GM18868 (cell line): ENCODE measurements at regions not wholly inside any gene's neighbourhood (a gene's known extent, or its start where the extent isn't known, plus 50 kb on each side); places are given as distances from the start of the nearest gene placed in this dataset.
"Not testable (repeated sequence)": the region's sequence is repeated elsewhere in the genome, so short reads cannot be mapped to it uniquely, and the experiment has no call there.

Source experiments
- ATAC-seq: cut with Tn5 transposase; IDR thresholded peaks from one replicate; pipeline ENCODE4 v1.9.1; 2021; ENCODE audit warnings: mild to moderate bottlenecking, moderate library complexity; ENCODE audit not compliant: unreplicated experiment

- not testable (repeated sequence) for ATAC-seq
Observed at GRCh38 chr11:67806183-67806582, 131.8 kb upstream of the ALDH3B2 start.

DNA sequence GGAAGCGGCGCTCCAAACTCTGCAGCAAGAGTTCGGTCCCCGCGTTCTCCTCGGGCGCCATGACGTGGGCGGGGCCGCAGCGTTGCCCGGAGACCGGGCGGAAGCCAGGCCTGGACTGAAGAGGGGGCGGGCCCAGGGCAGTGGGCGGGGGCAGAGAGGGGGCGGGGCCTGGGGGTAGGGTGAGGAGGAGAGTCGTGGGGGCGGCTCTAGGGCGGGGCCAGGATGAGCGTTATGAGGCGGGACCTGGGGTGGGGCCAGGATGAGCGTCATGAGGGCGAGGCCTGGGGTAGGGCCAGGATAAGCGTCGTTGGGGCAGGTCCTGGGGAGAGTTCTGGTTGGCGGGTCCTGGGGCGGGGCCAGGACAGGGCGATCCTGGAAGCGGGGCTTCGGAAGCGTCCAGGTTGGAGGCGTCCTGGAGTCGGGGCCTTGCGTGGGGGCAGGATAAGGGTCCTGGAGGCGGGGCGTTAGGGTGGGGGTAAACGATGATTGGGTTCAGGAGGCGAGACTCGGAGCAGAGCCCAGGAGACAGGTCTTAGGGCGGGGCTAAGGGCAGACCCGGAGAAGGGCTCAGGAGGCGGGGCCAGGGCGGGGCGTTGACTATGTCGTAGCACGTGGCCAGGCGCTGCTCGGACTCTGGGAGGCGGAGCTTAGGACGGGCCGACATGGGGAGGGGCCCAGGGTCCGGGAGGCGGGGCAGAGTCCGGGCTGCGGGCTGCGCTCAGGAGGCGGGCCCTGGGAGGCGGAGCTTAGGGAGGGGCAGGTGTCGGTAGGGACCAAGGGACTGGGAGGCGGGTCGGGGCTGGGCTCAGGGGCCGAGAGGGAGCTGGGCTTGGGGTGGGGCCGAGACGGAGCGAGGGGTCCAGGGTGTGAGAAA lies 131.1 kb upstream of the ALDH3B2 start:
- peak; percentile 86 for ATAC-seq

DNA sequence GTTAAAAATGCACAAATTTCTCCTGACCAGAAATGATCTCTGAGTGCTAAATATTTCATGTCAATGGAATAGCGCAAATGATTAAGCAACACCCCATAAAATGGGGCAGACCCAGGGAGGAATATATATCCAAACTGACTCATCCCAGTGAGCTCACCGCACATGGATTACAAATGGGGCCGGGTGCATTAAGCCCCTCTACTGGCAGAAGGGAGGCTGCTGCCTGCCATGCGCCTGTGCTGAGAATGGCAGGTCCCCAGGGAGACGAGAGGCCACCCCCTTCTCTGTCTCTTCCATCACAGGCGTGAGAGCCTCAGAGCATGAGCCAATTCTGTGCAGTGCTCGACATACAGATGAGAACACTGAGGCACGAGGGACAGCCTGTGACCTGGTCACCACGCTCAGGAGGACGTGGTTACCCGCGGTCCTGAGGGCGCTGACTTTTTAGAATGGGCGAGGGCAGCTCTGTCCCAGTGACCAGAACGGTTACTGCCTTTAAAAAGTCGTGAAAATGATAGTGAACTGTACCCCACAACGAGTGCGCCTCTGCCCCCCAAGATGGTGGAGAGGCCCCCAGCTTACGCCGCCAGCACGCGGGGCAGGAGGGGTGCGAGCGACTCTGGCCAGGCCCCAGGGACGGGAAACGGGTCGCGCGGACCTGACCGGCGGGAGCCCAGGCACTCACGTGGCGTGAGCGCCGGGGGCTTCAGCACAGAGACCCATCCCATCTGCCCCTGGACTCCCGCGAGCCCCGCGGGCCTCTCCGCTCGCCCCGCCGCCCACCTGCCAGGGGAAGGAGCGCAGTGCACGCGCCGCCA lies 130.2 kb upstream of the ALDH3B2 start:
- ATAC-seq = not testable (repeated sequence)

DNA sequence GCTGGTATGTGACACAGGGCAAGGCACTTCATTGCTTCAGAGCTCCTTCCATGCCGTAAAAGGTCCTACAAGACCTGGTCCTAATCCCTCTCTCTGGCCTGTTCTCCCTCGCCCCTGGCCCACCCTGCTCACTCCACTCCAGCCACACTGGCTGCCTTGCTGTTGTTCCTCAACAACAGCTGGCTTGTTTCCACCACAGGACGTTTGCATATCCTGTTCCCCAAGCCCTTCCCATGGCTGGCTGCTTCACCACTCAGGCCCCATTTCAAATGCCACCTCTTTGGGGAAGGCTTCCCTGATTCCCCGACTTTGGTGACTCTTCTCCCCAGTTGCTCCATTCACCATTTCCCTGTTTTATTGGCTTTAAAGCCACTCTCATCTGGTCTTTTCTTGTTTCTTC lies 129.1 kb upstream of the ALDH3B2 start:
- ATAC-seq = not testable (repeated sequence)

DNA sequence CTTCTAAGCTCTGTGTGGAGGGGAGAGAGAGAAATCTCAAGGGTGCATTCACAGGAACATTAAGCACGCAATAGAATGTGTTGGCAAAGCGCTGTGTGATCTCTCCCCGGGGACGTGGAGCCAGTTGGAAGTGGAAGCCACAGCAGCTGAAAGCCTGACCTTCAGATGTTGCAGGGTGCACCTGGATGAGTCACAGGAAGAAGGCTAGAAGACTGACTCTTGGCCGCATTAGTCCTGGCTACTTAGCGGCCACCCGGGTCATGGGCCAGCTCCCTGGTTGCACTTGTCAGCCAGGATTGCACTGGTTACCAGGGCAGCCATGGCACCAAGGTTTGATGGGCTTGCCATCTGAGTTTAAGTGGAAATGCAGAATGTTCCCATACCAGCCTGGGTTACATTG lies 128.6 kb upstream of the ALDH3B2 start:
- ATAC-seq = not testable (repeated sequence)

DNA sequence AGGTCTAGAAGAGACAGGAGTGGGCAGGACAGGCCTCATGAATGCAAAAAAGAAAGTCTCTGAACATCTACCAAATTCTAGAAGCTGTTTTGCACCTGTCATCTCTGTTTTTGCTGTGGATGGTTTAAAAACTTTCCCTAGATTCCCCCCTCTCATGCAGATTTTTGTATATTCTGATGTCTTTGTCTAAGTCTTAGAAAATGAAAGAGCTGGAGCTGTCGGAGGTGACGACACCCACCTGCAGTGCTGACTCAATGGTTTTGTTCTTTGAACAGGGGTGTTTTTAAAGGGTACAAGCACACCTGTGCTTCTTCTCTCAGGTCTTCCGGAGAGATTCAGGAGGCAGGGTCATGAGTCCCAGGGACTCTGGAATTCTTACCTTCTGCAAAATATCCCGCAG lies 128.2 kb upstream of the ALDH3B2 start:
- ATAC-seq = not testable (repeated sequence)

DNA sequence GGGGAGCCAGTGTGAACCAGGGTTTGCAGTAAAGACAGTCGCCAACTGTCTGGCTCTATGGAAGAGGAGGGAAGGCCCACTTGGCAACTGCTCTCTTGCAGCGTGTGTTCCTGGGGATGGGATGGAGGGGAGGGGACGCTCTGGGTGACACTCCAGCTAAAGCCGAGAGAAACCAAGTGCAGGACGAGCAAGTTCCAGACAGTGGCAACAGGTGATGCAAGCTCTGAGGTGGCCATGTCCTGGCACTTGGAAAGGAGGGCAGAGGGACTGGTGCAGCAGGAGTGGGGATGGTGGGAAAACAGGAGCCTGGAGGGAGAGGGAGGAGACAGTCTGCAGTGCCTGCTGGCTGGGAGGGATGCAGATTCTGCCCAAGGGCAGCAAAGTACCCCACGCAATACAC lies 127.0 kb upstream of the ALDH3B2 start:
- ATAC-seq = not testable (repeated sequence)

GRCh38 chr11:67800591-67800990 lies 126.2 kb upstream of the ALDH3B2 start:
- ATAC-seq = not testable (repeated sequence)

DNA sequence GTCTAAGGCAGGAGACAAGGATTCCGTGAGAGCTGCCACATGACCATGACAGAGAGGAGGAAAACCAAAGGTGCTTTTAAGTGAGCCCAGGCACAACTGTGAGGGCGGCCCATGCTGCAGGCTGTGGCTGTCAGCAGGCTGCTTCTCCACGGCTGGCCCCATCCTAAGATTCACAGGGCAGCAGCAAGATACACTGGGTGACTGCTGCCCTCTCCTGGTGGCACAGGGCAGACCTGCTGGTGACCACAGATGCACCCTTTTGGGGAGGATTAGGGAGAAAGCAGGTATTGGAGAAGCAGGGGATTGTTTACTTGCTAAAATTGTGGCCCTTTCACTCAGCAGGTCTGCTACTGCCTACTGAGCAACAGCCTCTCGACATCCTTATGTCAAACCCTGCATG lies 125.4 kb upstream of the ALDH3B2 start:
- not testable (repeated sequence) for ATAC-seq

DNA sequence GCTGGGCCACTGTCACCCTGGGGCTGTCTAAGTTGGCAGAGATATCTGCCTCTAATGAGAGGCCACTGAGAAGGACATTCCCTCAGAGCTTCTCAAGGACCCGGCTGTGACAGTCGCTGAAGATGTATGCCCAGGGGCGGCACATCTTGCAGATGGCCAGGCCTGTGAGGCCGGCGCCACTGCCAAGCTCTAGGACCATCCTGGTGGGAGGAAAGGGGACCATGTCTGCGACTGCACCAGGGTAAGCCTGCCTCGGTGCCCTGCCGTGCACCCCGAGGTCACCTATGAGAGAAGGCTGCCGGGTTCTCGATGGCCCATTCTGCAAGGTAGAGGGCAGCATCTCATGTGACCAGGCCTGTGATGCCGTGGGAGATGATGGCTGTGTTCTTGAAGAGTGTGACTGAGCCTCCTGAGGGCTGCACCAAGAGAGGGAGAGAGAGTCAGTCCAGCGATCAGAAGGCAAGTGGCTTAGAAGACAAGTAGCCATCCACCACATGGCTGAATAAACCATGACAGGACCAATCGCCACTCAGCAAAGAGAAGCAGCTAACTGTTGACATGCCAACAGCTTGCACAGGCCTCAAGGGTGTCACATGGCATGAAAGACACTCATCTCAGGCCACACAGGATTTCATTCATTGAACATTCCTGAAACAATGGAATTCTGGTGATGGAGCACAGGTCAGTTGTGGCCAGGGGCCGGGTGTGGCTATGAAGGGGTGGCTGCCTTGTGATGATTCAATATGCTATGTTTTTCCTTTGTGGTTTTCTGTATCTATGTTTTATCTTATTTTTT lies 123.5 kb upstream of the ALDH3B2 start:
- ATAC-seq = not testable (repeated sequence)

DNA sequence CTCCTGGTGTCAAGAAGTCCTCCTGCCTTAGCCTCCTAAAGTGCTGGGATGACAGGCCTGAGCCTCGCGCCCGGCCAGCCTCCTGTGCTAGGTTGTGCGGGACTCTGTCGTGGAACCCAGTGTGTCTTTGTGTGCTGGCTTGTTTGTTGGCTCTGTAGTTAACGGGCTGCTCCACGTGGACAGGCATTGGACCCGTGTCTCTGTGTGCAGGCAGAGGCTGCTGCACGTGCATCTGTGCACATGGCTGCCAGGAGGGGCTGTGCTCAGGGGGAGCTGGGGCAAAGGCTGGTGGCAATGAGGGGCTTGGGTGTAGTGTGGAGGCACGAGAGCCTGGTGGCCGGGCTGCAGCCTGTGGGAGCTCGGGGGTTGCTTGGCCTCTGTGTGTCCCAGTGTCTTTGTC lies 121.3 kb upstream of the ALDH3B2 start:
- no peak for ATAC-seq

GRCh38 chr11:67793750-67794149 lies 119.3 kb upstream of the ALDH3B2 start:
- ATAC-seq = not testable (repeated sequence)

DNA sequence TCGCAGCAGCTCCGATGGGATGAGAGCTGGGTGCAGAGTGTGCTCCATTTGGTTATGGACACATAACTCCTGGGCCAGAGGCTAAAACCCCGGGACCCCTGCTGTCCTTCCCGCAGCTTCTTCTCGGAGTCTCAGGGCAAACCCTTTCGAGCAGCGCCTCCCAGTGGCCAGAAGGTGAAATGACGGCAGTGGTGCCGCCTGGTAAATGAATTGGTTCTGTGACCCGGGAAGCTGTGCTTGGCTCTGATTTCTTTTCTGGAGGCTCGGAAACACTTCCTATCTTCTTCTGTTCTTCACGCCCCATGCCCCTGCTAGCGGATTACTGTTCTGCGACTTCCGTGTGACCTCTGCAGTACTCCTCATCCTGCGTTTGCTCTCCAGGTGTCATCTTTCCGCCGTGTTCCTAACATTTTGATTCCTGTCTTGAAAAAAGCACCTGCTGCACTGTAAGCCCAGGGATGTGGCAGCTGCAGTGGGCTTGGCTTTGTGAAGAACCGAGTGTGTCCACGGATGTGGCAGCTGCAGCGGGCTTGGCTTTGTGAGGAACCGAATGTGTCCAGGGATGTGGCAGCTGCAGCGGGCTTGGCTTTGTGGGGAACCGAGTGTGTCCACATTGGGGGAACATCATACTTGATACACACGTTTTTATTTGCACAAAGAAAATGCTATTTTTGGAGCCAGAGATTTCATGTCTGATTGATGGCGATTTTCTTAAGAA lies 118.0 kb upstream of the ALDH3B2 start:
- ATAC-seq = not testable (repeated sequence)

DNA sequence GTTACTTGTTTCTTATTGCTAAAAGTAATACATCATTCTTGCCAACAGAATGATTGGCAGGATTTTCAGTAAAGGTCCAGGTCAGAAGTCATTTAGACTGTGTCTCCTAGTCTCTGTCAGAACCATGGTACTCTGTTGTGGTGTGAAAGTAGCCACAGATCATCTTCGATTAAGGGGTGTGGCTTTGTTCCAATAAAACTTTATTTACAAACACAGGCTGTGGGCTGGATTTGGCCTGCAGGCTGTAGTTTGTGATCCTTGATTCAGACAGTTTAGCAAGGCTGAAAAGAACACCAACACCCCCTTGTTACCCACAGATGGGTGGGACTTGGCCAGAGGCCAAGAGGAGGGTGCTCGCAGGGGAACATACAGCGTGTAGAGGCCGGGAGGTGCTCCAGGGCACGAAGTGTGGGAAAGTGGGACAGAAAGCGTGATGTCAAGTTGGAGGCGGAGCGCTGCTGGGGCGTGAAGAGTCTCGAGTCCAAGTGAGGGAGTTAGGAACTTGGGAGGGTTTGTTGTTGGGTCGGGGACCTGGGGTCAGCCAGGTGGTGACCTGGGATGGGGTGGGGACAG lies 117.3 kb upstream of the ALDH3B2 start:
- ATAC-seq = not testable (repeated sequence)

GRCh38 chr11:67788341-67788695 lies 113.9 kb upstream of the ALDH3B2 start:
- not testable (repeated sequence) for ATAC-seq

GRCh38 chr11:67787681-67788340 lies 113.4 kb upstream of the ALDH3B2 start:
- ATAC-seq = not testable (repeated sequence)

DNA sequence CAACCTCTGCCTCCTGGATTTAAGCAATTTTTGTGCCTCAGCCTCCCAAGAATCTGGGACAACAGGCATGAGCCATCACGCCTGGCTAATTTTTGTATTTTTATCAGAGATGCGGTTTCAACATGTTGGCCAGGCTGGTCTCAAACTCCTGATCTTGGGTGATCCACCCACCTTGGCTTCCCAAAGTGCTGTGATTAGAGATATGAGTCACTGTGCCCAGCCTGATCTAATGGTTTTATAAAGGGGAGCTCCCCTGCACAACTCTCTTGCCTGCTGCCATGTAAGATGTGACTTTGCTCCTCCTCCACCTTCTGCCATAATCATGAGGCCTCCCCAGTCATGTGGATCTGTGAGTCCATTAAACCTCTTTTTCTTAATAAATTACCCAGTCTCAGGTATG lies 107.5 kb upstream of the ALDH3B2 start:
- not testable (repeated sequence) for ATAC-seq

GRCh38 chr11:67781506-67781905 lies 107.1 kb upstream of the ALDH3B2 start:
- ATAC-seq = not testable (repeated sequence)

DNA sequence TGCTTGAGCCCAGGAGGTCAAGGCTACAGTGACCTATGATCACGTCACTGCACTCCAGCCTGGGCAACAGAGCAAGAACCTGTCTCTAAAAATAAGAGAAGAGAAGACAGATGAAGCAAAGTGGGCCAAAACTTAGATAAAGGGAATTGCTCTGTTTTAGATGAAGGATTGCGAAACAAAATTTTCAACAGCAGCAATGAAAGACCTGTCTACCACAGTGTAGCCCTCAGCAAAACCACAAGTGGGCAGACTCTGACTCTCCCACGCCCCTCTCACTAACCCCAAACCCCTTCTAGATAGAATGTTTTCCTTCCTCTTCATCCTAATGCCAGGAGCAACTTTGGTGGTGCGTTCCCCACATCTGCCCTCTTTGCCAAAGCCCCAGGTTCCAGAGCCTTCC lies 105.6 kb upstream of the ALDH3B2 start:
- ATAC-seq = no peak
